Mesendoderm (in vitro differentiated cells): ENCODE measurements at regions not wholly inside any gene's neighbourhood (a gene's known extent, or its start where the extent isn't known, plus 50 kb on each side); places are given as distances from the start of the nearest gene placed in this dataset.

Experiments
- DNase-seq: peaks from one replicate; pipeline ENCODE4 v3.0.0; 2013
- H2AK5ac ChIP-seq: 2 replicates; pipeline ENCODE4 v1.6.1; 2013; ENCODE audit warnings: low read length, inconsistent platforms
- H2BK120ac ChIP-seq: 2 replicates; pipeline ENCODE4 v1.6.1; 2013; ENCODE audit warnings: low read depth, mild to moderate bottlenecking, low read length, moderate library complexity, mixed read lengths
- H2BK15ac ChIP-seq: replicated peaks from 2 replicates; pipeline ENCODE4 v1.6.1; 2013; ENCODE audit warnings: low read depth, mild to moderate bottlenecking, moderate library complexity
- H2BK5ac ChIP-seq: 2 replicates; pipeline ENCODE4 v1.6.1; 2013; ENCODE audit warnings: low read length, inconsistent platforms
- H3K18ac ChIP-seq: 2 replicates; pipeline ENCODE4 v1.6.1; 2013; ENCODE audit warnings: mild to moderate bottlenecking, low read length, mixed read lengths
- H3K23ac ChIP-seq: one replicate; pipeline ENCODE4 v1.6.1; 2013; ENCODE audit warnings: low read length
- H3K27ac ChIP-seq: 2 replicates; pipeline ENCODE4 v1.5.1; 2013; ENCODE audit warnings: low read depth, mild to moderate bottlenecking, inconsistent platforms, low read length, moderate library complexity
- H3K27me3 ChIP-seq: 2 replicates; pipeline ENCODE4 v1.6.1; 2013; ENCODE audit warnings: low read length, control low read depth, mild to moderate bottlenecking, inconsistent platforms; ENCODE audit not compliant: insufficient read depth, poor library complexity
- H3K36me3 ChIP-seq: 2 replicates; pipeline ENCODE4 v1.6.1; 2013; ENCODE audit warnings: low read length, inconsistent platforms; ENCODE audit not compliant: control insufficient read depth, insufficient read depth
- H3K4ac ChIP-seq: one replicate; pipeline ENCODE4 v1.6.1; 2013; ENCODE audit warnings: low read depth, mild to moderate bottlenecking, low read length, moderate library complexity
- H3K4me1 ChIP-seq: 2 replicates; pipeline ENCODE4 v1.6.1; 2013; ENCODE audit warnings: low read depth, low read length, inconsistent platforms; ENCODE audit not compliant: control insufficient read depth
- H3K4me2 ChIP-seq: 2 replicates; pipeline ENCODE4 v1.6.1; 2013; ENCODE audit warnings: low read length
- H3K4me3 ChIP-seq: 2 replicates; pipeline ENCODE4 v1.5.1; 2013; ENCODE audit warnings: mild to moderate bottlenecking, low read length
- H3K56ac ChIP-seq: one replicate; pipeline ENCODE4 v1.6.1; 2013; ENCODE audit warnings: low read length
- H3K79me1 ChIP-seq: 2 replicates; pipeline ENCODE4 v1.6.1; 2013; ENCODE audit warnings: low read length, inconsistent platforms
- H3K79me2 ChIP-seq: 2 replicates; pipeline ENCODE4 v1.6.1; 2013; ENCODE audit warnings: mild to moderate bottlenecking, low read length; ENCODE audit not compliant: control insufficient read depth, insufficient read depth
- H3K9ac ChIP-seq: 2 replicates; pipeline ENCODE4 v1.6.1; 2013; ENCODE audit warnings: low read length, inconsistent platforms
- H4K5ac ChIP-seq: one replicate; pipeline ENCODE4 v1.6.1; 2013; ENCODE audit warnings: low read length
- H4K8ac ChIP-seq: one replicate; pipeline ENCODE4 v1.6.1; 2013; ENCODE audit warnings: low read depth, mild to moderate bottlenecking, control low read depth, low read length, moderate library complexity
- WGBS: extraction: QIAGEN DNeasy Blood & Tissue Kit; methylation state at CpG from one replicate; pipeline ENCODE4 v1.1.7; 2013; ENCODE audit warnings: low lambda C conversion rate, missing lambda C conversion rate; ENCODE audit not compliant: insufficient coverage; ENCODE audit errors: extremely low coverage; 5-methylcytosine and 5-hydroxymethylcytosine counted together

GRCh38 chr6:23245572-23245971, 676.2 kb downstream of the HDGFL1 start:
- Histone ChIP-seq H3K18ac (no peak overlapping the region), H4K5ac (no peak overlapping the region), H2BK5ac (no peak overlapping the region), H4K8ac (no peak overlapping the region), H3K4me1 (no peaks in the 10 kb centered on the region), H3K36me3 (no peaks in the 10 kb centered on the region), H3K4ac (no peak overlapping the region), H3K79me2 (no peaks in the 10 kb centered on the region), H3K27me3 (no peaks in the 10 kb centered on the region), H3K79me1 (no peaks in the 10 kb centered on the region), H3K56ac (no peak overlapping the region), H3K27ac (no peak overlapping the region), H3K9ac (no peak overlapping the region), H2BK120ac (no peak overlapping the region), H3K4me3 (no peak overlapping the region), H2BK15ac (no peak overlapping the region), H3K4me2 (no peak overlapping the region), H2AK5ac (no peak overlapping the region), H3K23ac (no peak overlapping the region)
- DNase-seq = no peak

DNA sequence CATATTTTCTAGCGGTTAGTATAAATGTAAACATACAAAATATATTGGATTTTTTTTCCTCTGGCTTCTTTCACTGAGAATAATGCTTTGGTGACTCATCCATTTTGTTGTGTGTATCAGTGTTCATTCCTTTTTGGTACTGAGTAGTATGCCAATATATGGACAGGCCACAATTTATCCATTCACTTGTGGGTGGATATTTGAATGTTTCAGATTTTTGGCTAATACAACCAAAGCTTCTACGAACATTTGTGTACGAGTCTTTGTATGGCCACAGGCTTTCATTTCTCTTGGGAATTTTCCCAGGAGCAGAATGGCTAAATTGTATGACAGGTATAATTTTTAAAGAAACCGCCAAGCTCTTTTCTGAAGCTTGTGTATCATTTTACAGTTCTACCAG, 677.5 kb downstream of the HDGFL1 start:
- Histone ChIP-seq H4K5ac (no peak overlapping the region), H3K4me2 (no peak overlapping the region), H2BK120ac (no peak overlapping the region), H2BK15ac (no peak overlapping the region), H3K27ac (no peak overlapping the region), H3K9ac (no peak overlapping the region), H3K18ac (no peak overlapping the region), H3K4me3 (no peak overlapping the region), H2BK5ac (no peak overlapping the region), H3K23ac (no peak overlapping the region), H3K79me2 (no peaks in the 10 kb centered on the region), H3K79me1 (no peaks in the 10 kb centered on the region), H3K56ac (no peak overlapping the region), H3K4me1 (no peaks in the 10 kb centered on the region), H2AK5ac (no peak overlapping the region), H3K27me3 (no peaks in the 10 kb centered on the region), H3K36me3 (no peaks in the 10 kb centered on the region), H4K8ac (no peak overlapping the region), H3K4ac (no peak overlapping the region)
- WGBS = no CpG with 5 or more reads among the region's 4 CpGs
- no peak for DNase-seq

DNA sequence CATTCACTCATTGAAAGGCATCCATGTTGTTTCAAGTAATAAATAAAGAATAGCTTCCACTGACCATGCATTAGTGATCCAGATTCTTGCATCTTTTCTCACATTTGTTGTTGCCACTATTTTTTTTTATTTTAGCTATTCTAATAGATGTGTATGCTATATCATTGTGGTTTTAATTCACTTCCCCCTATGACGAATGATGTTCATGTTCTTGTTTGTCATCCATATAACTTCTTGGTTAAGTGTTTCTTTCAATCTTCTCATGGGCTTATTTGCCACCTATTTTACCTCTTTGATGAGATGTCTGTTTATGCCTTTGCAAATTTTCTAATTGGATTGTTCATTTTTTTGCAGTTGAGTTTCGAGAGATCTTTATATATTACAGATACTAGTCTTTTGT, 681.2 kb downstream of the HDGFL1 start:
- H2BK5ac ChIP-seq = no peak overlapping the region
- no peaks in the 10 kb centered on the region for H3K36me3 ChIP-seq
- H4K5ac ChIP-seq = no peak overlapping the region
- H3K79me1 ChIP-seq = no peaks in the 10 kb centered on the region
- no peaks in the 10 kb centered on the region for H3K27me3 ChIP-seq
- no peak overlapping the region for H3K4ac ChIP-seq
- H3K18ac ChIP-seq = no peak overlapping the region
- no peaks in the 10 kb centered on the region for H3K79me2 ChIP-seq
- no peak for DNase-seq
- no peak overlapping the region for H3K4me2 ChIP-seq
- no peak overlapping the region for H3K27ac ChIP-seq
- H3K9ac ChIP-seq = no peak overlapping the region
- H2AK5ac ChIP-seq = no peak overlapping the region
- no peak overlapping the region for H2BK120ac ChIP-seq
- whole genome bisulfite sequencing = no CpG with 5 or more reads among the region's 2 CpGs
- no peak overlapping the region for H3K23ac ChIP-seq
- no peak overlapping the region for H4K8ac ChIP-seq
- no peaks in the 10 kb centered on the region for H3K4me1 ChIP-seq
- no peak overlapping the region for H3K4me3 ChIP-seq
- H3K56ac ChIP-seq = no peak overlapping the region
- no peak overlapping the region for H2BK15ac ChIP-seq

DNA sequence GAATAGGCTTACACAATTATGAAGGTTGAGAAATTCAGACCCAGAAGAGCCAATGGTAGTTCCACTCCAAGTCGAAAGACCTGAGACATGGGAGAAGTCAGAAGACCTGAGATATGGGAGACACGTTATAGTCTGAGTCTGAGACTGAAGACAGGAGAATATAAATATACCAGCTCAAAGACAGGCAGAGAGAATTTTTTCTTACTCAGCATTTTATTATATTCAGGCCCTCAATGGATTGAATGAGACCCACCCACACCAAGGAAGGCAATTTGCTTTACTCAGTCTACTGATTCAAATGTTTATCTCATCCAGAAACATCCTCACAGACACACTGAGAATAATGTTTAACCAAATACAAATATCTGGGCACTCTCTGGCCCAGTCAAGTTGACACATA, 693.5 kb downstream of the HDGFL1 start:
- no peak overlapping the region for H4K8ac ChIP-seq
- no peaks in the 10 kb centered on the region for H3K79me1 ChIP-seq
- H3K56ac ChIP-seq = no peak overlapping the region
- H2BK5ac ChIP-seq = no peak overlapping the region
- no peaks in the 10 kb centered on the region for H3K4me1 ChIP-seq
- no peak overlapping the region for H3K23ac ChIP-seq
- no peak overlapping the region for H3K4me2 ChIP-seq
- no peak overlapping the region for H2BK120ac ChIP-seq
- no peaks in the 10 kb centered on the region for H3K36me3 ChIP-seq
- no peak overlapping the region for H3K4ac ChIP-seq
- no peak overlapping the region for H2BK15ac ChIP-seq
- DNase-seq = no peak
- no peak overlapping the region for H3K9ac ChIP-seq
- no peak overlapping the region for H2AK5ac ChIP-seq
- H3K27ac ChIP-seq = no peak overlapping the region
- H3K79me2 ChIP-seq = no peaks in the 10 kb centered on the region
- H3K4me3 ChIP-seq = no peak overlapping the region
- H3K27me3 ChIP-seq = no peaks in the 10 kb centered on the region
- no CpG with 5 or more reads among the region's 2 CpGs for WGBS
- H4K5ac ChIP-seq = no peak overlapping the region
- no peak overlapping the region for H3K18ac ChIP-seq

DNA sequence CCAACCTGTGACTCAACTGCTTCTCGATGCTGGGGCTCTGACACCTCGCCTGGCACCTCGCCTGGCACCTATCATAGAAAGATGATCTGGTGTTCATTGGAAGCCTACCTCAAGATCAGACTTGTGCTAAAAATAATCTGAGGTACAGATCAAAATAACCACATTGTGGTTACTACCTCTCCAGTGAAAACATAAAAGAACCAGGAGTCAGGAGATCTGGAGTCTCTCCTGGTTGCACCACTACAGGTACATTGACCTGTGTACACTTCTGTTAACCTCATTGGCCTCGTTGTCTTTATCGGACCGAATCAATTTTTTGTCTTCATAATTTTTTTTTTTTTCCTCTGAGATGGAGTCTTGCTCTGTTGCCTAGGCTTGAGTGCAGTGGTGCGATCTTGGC, 695.9 kb downstream of the HDGFL1 start:
- Histone ChIP-seq H3K4me3 (no peak overlapping the region), H3K4me1 (no peaks in the 10 kb centered on the region), H3K4ac (no peak overlapping the region), H3K9ac (no peak overlapping the region), H3K23ac (no peak overlapping the region), H3K27ac (no peak overlapping the region), H2AK5ac (no peak overlapping the region), H3K4me2 (no peak overlapping the region), H2BK5ac (no peak overlapping the region), H2BK120ac (peak overlapping the region; percentile 61), H3K79me1 (no peaks in the 10 kb centered on the region), H3K79me2 (no peaks in the 10 kb centered on the region), H4K8ac (no peak overlapping the region), H4K5ac (no peak overlapping the region), H2BK15ac (peak overlapping the region; percentile 36), H3K36me3 (no peaks in the 10 kb centered on the region), H3K27me3 (no peaks in the 10 kb centered on the region), H3K18ac (no peak overlapping the region), H3K56ac (no peak overlapping the region)
- DNase-seq = no peak
- no CpG with 5 or more reads among the region's 7 CpGs for WGBS

- Histone ChIP-seq H2AK5ac (no peak overlapping the region), H3K18ac (peak overlapping the region; percentile 65), H3K79me2 (no peaks in the 10 kb centered on the region), H2BK15ac (no peak overlapping the region), H3K27ac (peak overlapping the region; percentile 17), H3K4me1 (peaks cover 2% of the 10 kb centered on the region), H3K23ac (no peak overlapping the region), H3K36me3 (no peaks in the 10 kb centered on the region), H3K79me1 (no peaks in the 10 kb centered on the region), H3K4me3 (no peak overlapping the region), H3K27me3 (no peaks in the 10 kb centered on the region), H3K56ac (no peak overlapping the region), H4K8ac (no peak overlapping the region), H4K5ac (no peak overlapping the region), H3K4me2 (no peak overlapping the region), H3K4ac (no peak overlapping the region), H2BK5ac (no peak overlapping the region), H3K9ac (no peak overlapping the region), H2BK120ac (no peak overlapping the region)
- no CpG with 5 or more reads among the region's 7 CpGs for WGBS
- no peak for DNase-seq
Observed at GRCh38 chr6:23266536-23266935, 697.2 kb downstream of the HDGFL1 start.
